Keratinocyte (primary cell): ENCODE measurements at regions not wholly inside any gene's neighbourhood (a gene's known extent, or its start where the extent isn't known, plus 50 kb on each side); places are given as distances from the start of the nearest gene placed in this dataset.

Experiments used
- CTCF ChIP-seq, 3 experiments: IDR thresholded peaks in 1 of 3; conservative IDR thresholded peaks in 1 of 3; optimal IDR thresholded peaks in 1 of 3; 2 replicates in 2 of 3; 3 replicates in 1 of 3; pipeline versions ENCODE3 to v1.5.1; 2011; ENCODE audit warnings: low read length in 3 of 3, mild to moderate bottlenecking in 3 of 3, moderate library complexity in 2 of 3, control low read depth in 1 of 3, inconsistent platforms in 1 of 3; ENCODE audit not compliant: insufficient read depth in 2 of 3; ENCODE audit errors: extremely low read depth in 1 of 3
- EZH2 ChIP-seq: IDR thresholded peaks from one replicate; pipeline ENCODE4 v1.6.1; 2012; ENCODE audit warnings: inconsistent platforms, mild to moderate bottlenecking, low read length, moderate library complexity

GRCh38 chr16:54453871-54454270 is 167.3 kb upstream of the IRX3 start:
- no peak for TF ChIP-seq CTCF (optimal IDR thresholded peaks at IDR 0.05 in 1 of 3, IDR thresholded peaks at IDR 0.05 in 1 of 3, conservative IDR thresholded peaks at IDR 0.05 in 1 of 3; ENCODE audit: extremely low read depth in 1 of 3, insufficient read depth in 2 of 3, low read length in 3 of 3)
- TF ChIP-seq EZH2, result no peak
